ENCODE measurements at regions not wholly inside any gene's neighbourhood (a gene's known extent, or its start where the extent isn't known, plus 50 kb on each side); places are given as distances from the start of the nearest gene placed in this dataset.
"Not testable (repeated sequence)": the region's sequence is repeated elsewhere in the genome, so short reads cannot be mapped to it uniquely, and the experiment has no call there.

DNA sequence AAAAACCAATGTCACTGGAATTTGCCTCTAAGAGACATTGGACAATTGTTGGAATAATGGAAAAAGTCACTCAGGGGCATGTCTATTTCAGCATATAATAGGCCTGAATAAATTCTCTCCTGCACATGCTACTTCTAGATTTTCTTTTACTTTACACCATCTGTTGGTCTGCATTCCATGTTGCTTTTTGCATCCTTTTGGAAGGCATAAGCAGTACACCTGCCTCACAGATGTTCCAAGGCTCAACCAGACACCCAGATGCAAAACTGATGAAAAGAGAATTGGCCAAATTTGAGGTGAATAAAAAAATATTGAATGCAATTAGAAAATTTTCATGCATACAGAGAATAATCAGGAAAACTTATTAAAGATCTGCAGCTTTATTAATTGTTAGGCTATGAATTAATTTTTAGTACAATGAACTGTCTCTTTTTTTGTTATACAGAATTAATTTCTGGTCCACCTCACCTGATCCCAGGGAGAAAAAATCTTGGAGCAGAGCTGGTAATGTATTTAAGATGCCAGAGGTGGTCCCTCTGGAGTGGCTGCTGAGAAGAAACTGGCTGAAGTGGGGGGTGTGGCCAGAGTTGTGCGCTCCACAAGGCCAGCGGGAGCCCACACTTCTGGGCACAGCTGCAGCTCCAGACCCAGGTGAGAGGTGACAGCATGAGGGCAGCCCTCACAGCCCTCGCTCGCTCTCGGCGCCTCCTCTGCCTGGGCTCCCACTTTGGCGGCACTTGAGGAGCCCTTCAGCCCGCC is 778.6 kb downstream of the CDH11 start:
- Histone ChIP-seq H4K20me1 (no peaks in the 10 kb centered on the region), H3K4me3 (no peak overlapping the region), H3K27ac (no peak overlapping the region), H3K9me3 (peaks cover 18% of the 10 kb centered on the region), H3K4me2 (no peak overlapping the region), H3K36me3 (no peaks in the 10 kb centered on the region), H3K27me3 (no peaks in the 10 kb centered on the region), H3K9ac (no peak overlapping the region), H3K4me1 (no peaks in the 10 kb centered on the region)
- no peak for TF ChIP-seq Cebpa-rat (IDR thresholded peaks at IDR 0.05)

DNA sequence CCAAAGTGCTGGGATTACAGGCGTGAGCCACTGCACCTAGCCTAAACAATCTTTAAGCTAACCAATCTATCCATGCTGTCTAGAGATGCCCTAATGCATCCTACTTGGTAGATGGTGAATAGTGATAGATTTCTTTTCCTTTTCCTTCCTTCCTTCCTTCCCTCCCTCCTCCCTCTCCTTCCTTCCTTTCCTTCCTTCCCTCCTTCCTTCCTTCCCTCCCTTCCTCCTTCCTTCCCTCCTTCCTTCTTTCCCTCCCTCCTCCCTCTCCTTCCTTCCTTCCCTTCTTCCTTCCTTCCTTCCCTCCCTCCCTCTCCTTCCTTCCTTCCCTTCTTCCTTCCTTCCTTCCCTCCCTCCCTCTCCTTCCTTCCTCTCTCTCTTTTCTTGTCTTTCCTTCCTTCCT is 780.5 kb downstream of the CDH11 start:
- not testable (repeated sequence) for H3K27ac ChIP-seq
- peaks cover 18% of the 10 kb centered on the region for H3K9me3 ChIP-seq

DNA sequence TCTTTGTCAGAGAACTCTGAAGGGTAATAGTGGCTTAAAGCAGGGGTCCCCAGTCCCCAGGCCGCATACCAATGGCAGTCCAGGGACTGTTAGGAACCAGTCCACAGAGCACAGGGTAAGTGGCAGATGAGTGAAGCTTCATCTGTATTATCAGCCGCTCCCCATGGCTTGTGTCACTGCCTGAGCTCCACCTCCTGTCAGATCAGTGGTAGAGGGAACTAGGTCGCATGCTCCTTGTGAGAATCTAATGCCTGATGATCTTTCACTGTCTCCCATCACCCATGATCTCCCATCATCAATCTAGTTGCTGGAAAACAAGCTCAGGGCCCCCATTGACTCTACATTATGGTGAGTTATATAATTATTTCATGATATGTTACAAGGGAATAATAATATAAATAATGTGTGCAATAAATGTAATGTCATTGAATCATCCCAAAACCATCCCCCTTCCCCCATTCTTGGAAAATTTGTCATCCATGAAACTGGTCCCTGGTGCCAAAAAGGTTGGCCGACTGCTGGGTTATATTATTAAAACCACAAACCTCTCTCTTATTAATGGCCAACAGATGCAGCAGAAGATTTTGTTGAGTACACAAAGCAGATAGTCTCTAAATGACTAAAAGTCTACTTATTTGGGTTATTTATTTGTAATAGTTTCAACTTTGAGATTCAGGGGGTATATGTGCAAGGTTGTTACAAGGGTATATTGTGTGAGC is 782.7 kb downstream of the CDH11 start:
- no peaks in the 10 kb centered on the region for H3K27me3 ChIP-seq
- H3K27ac ChIP-seq, result no peak overlapping the region
- H3K9me3 ChIP-seq, result peaks cover 10% of the 10 kb centered on the region
- no peak overlapping the region for H3K4me3 ChIP-seq
- H3K9ac ChIP-seq, result no peak overlapping the region
- no peaks in the 10 kb centered on the region for H3K4me1 ChIP-seq
- no peak overlapping the region for H3K4me2 ChIP-seq
- H3K36me3 ChIP-seq, result no peaks in the 10 kb centered on the region
- no peaks in the 10 kb centered on the region for H4K20me1 ChIP-seq
- TF ChIP-seq Cebpa-rat (IDR thresholded peaks at IDR 0.05), result no peak

More for the DNA sequence above, 780.5 kb downstream of the CDH11 start:
- H4K20me1 ChIP-seq, H3K27me3 ChIP-seq, H3K9ac ChIP-seq, H3K36me3 ChIP-seq, H3K4me1 ChIP-seq, H3K4me3 ChIP-seq, H3K4me2 ChIP-seq: not testable (repeated sequence)

DNA sequence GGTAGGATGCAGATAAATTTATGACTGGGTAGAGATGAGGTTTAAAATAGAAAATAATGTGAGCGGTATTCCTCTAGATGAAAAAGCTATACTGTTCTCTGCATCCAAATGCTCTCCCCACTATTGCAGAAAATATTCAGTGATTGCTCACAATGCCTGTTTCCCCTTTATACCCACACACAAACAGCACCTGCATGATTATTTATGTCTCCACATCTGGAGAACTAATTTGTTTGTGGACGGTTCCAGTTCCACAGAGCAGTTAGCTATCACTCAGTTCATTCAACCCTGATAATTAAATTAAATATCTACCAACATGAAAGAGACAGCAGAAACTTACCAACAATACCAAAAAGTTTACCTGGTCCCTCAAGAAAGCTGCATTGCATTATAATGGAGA is 800.0 kb downstream of the CDH11 start:
- peak overlapping the region; percentile 26; the same call in 1 of the 2 replicates for H3K4me2 ChIP-seq
- no peaks in the 10 kb centered on the region for H4K20me1 ChIP-seq
- H3K4me1 ChIP-seq, result peaks cover 10% of the 10 kb centered on the region; the same call in 1 of the 2 replicates
- H3K9ac ChIP-seq, result no peak overlapping the region
- H3K36me3 ChIP-seq, result no peaks in the 10 kb centered on the region
- H3K27ac ChIP-seq, result no peak overlapping the region
- TF ChIP-seq Cebpa-rat (IDR thresholded peaks at IDR 0.05), result no peak
- H3K4me3 ChIP-seq, result no peak overlapping the region
- no peaks in the 10 kb centered on the region for H3K9me3 ChIP-seq
- H3K27me3 ChIP-seq, result no peaks in the 10 kb centered on the region

DNA sequence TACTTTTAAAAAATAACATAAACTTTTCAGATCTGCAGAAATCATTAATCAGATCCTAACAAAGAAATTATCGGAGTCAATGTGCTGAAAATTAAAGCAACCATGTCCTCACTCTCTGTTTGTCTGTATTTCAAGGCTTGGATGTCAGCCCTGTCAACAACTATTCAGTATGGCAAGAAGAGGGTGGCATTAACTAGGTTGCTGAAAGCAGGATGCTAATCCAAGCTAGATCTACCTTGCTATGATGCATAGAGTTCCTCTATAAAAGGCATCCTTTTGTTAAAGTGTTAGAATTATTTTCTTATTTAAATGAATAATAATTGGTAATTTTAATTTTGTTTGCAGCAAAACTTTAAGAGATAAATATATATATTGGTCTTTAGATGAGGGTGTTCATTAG is 800.8 kb downstream of the CDH11 start:
- Histone ChIP-seq H3K9ac (no peak overlapping the region), H3K4me3 (no peak overlapping the region), H4K20me1 (no peaks in the 10 kb centered on the region), H3K27ac (no peak overlapping the region), H3K36me3 (no peaks in the 10 kb centered on the region), H3K4me2 (no peak overlapping the region), H3K9me3 (no peaks in the 10 kb centered on the region), H3K27me3 (no peaks in the 10 kb centered on the region), H3K4me1 (peaks cover 10% of the 10 kb centered on the region; the same call in 1 of the 2 replicates)
- no peak for TF ChIP-seq Cebpa-rat (IDR thresholded peaks at IDR 0.05)

DNA sequence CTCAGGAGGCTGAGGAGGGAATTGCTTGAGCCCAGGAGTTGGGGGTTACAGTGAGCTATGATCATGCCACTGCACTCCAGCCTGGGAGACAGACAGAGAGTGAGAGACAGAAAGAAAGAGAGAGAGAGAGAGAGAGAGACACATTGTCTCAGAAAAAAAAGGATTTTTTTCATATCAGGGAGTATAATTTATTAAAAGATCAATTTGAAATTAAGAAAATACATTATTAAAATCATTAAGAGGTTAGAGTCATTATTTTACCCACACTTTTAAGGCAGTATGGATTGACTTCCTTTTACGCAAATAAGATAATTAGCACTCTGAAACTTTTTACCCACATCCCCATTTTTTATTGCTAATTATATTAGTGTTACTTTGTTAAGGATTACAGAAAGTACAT is 804.3 kb downstream of the CDH11 start:
- H4K20me1 ChIP-seq, result no peaks in the 10 kb centered on the region
- TF ChIP-seq Cebpa-rat (IDR thresholded peaks at IDR 0.05), result no peak
- no peak overlapping the region for H3K4me2 ChIP-seq
- no peaks in the 10 kb centered on the region for H3K27me3 ChIP-seq
- peaks cover 26% of the 10 kb centered on the region for H3K4me1 ChIP-seq
- H3K36me3 ChIP-seq, result no peaks in the 10 kb centered on the region
- H3K4me3 ChIP-seq, result no peak overlapping the region
- no peak overlapping the region for H3K9ac ChIP-seq
- no peaks in the 10 kb centered on the region for H3K9me3 ChIP-seq
- H3K27ac ChIP-seq, result no peak overlapping the region

DNA sequence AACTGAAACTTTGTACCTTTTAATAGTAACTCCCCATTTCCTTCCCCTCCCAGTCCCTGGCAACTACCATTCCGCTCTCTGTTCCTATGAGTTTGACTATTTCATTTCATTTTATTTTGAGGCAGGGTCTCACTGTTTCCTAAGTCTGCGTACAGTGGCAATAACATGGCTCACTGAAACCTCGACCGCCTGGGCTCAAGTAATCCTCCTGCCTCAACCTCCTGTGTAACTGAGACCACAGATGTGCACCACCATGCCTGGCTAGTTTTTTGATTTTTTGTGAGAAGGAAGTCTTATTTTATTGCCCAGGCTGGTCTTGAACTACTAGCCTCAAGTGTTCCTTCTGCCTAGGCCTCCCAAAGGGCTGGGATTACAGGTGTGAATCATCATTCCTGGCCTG is 808.1 kb downstream of the CDH11 start:
- Histone ChIP-seq H4K20me1 (no peaks in the 10 kb centered on the region), H3K27me3 (no peaks in the 10 kb centered on the region), H3K4me3 (no peak overlapping the region), H3K27ac (no peak overlapping the region), H3K9me3 (peaks cover 5% of the 10 kb centered on the region; the same call in 1 of the 2 replicates), H3K4me2 (peak overlapping the region; percentile 59), H3K36me3 (no peaks in the 10 kb centered on the region), H3K4me1 (peaks cover 16% of the 10 kb centered on the region), H3K9ac (no peak overlapping the region)
- TF ChIP-seq Cebpa-rat (IDR thresholded peaks at IDR 0.05), result no peak

DNA sequence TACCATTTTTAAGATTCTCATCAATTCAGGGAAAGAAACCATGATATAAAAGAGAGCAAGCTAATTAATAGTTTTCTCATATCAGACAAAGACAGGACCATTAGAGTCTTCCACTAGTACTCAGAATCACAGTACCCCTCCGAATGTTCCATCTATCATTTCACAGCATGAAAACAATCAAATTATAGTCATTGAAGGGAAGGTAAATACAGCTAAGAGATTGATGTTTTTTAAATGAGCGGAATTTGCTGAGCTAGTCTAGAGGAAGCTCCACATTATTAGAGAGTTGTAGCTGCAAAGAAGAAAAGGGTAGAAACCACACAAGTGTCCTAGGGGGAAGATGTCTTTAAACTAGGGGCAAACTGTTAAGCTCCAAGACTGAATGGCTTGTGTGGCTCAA is 808.9 kb downstream of the CDH11 start:
- Histone ChIP-seq H3K4me3 (no peak overlapping the region), H3K9me3 (peaks cover 5% of the 10 kb centered on the region; the same call in 1 of the 2 replicates), H3K36me3 (no peaks in the 10 kb centered on the region), H3K4me1 (peaks cover 16% of the 10 kb centered on the region), H3K27me3 (no peaks in the 10 kb centered on the region), H3K9ac (no peak overlapping the region), H3K4me2 (peak overlapping the region; percentile 59), H4K20me1 (no peaks in the 10 kb centered on the region), H3K27ac (no peak overlapping the region)
- no peak for TF ChIP-seq Cebpa-rat (IDR thresholded peaks at IDR 0.05)

DNA sequence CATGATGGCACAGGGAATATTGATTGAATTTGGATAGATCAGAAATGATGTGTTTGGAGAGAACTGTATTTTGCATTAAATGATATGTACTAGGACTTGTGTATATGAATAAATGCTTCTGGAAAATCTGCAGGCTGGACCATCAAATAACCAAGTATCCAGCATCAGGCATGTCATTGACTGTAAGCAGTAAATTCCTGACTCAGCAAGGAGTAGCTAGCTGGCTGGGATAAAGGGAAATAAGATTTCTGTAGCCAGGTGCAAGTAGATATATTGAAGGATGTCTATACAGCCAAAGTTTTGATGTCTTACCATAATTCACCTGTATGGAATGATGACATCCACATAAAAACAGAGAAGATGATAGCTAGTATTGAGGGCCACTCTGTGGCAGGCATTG is 809.6 kb downstream of the CDH11 start:
- Histone ChIP-seq H3K9ac (no peak overlapping the region), H3K36me3 (no peaks in the 10 kb centered on the region), H4K20me1 (no peaks in the 10 kb centered on the region), H3K4me2 (no peak overlapping the region), H3K4me1 (peaks cover 16% of the 10 kb centered on the region), H3K27ac (no peak overlapping the region), H3K27me3 (no peaks in the 10 kb centered on the region), H3K4me3 (no peak overlapping the region), H3K9me3 (peaks cover 5% of the 10 kb centered on the region; the same call in 1 of the 2 replicates)
- TF ChIP-seq Cebpa-rat (IDR thresholded peaks at IDR 0.05), result no peak

DNA sequence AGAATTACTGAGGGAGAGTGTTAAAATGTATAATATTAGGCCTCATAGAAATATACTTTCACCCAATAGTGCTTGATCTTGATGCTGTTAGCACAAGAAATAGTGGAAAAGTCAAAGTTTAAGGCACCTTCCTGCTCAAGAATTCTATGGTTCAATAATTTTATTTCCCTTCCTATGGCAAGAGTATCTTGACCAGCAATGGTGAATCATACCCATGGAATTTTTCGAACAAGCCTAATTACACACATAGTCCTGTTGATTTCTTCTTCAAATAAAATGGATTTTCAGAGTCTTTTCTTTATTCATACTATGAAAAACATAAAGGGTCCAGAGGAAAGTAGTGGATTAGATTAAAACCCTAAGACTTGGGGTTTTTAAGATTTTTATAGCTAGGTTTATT is 810.6 kb downstream of the CDH11 start:
- Histone ChIP-seq H3K9me3 (peaks cover 5% of the 10 kb centered on the region; the same call in 1 of the 2 replicates), H3K4me1 (peaks cover 16% of the 10 kb centered on the region), H3K27ac (no peak overlapping the region), H3K4me3 (no peak overlapping the region), H3K4me2 (no peak overlapping the region), H3K9ac (no peak overlapping the region), H4K20me1 (no peaks in the 10 kb centered on the region), H3K36me3 (no peaks in the 10 kb centered on the region), H3K27me3 (no peaks in the 10 kb centered on the region)
- no peak for TF ChIP-seq Cebpa-rat (IDR thresholded peaks at IDR 0.05)

Measured in BLaER1 (cell line).